ENCODE measurements at regions not wholly inside any gene's neighbourhood (a gene's known extent, or its start where the extent isn't known, plus 50 kb on each side); places are given as distances from the start of the nearest gene placed in this dataset.
"Not testable (repeated sequence)": the region's sequence is repeated elsewhere in the genome, so short reads cannot be mapped to it uniquely, and the experiment has no call there.

DNA sequence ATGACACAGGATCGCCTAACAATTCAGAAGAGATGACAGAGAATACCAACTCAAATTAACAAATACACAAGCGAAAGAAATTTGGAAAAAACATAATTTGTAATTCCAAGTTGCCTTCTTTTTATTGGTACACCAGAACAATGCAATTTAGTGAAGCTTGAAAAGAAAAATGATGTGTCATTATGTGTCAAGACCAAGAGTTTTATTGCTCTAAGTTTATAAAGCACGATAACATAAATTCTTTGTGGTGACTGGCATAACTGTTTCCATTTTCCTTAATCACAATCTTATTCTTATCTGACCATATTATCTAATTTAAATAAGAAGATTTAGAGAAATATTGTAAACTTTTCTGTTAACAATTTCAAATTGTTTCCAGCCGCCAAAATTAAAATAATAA is 273.2 kb upstream of the TECRL start:
- H3K27me3 ChIP-seq, result no peaks in the 10 kb centered on the region
- peaks cover 0 to 11% of the 10 kb centered on the region in 2 donors for H3K9me3 ChIP-seq
- H3K36me3 ChIP-seq, result no peaks in the 10 kb centered on the region
- TF ChIP-seq POLR2AphosphoS5 (IDR thresholded peaks at IDR 0.05) (no peak), POLR2A (IDR thresholded peaks at IDR 0.05) (no peak)
- TF ChIP-seq, protein P1, sequence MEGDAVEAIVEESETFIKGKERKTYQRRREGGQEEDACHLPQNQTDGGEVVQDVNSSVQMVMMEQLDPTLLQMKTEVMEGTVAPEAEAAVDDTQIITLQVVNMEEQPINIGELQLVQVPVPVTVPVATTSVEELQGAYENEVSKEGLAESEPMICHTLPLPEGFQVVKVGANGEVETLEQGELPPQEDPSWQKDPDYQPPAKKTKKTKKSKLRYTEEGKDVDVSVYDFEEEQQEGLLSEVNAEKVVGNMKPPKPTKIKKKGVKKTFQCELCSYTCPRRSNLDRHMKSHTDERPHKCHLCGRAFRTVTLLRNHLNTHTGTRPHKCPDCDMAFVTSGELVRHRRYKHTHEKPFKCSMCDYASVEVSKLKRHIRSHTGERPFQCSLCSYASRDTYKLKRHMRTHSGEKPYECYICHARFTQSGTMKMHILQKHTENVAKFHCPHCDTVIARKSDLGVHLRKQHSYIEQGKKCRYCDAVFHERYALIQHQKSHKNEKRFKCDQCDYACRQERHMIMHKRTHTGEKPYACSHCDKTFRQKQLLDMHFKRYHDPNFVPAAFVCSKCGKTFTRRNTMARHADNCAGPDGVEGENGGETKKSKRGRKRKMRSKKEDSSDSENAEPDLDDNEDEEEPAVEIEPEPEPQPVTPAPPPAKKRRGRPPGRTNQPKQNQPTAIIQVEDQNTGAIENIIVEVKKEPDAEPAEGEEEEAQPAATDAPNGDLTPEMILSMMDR (IDR thresholded peaks at IDR 0.05), result no peak
- no peak overlapping the region for H3K27ac ChIP-seq
- no peak for DNase-seq (ENCODE audit: low spot score in 2 of 2)
- H3K4me1 ChIP-seq, result no peaks in the 10 kb centered on the region
- H3K4me3 ChIP-seq, result no peak overlapping the region
- intact Hi-C loops (cut with DNase I; ENCODE audit: low total_unique reads), result no loop called here

DNA sequence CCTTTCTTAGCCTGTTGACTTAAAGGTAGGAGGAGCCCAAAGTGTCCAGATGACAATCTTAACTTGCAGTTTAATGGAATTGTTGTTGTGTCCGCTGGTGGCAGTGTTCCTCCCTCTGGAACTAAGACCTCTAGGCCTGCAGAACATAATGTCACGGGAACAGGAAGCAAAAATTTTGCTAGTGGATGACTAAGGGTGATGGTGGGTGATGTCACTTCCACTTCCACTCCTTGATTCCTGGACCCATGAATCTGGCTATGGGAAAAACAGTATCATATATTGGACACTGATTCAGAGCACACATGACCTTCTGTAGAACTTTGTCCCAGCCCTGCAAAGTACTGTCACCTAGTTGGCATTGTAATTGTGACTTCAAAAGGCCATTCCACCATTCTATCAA is 263.9 kb upstream of the TECRL start:
- H3K4me3 ChIP-seq; H3K36me3 ChIP-seq; DNase-seq (ENCODE audit: low spot score in 2 of 2); intact Hi-C loops (cut with DNase I; ENCODE audit: low total_unique reads); H3K27me3 ChIP-seq; H3K27ac ChIP-seq; H3K4me1 ChIP-seq: not testable (repeated sequence)
- peaks cover 4 to 13% of the 10 kb centered on the region in 2 donors for H3K9me3 ChIP-seq

DNA sequence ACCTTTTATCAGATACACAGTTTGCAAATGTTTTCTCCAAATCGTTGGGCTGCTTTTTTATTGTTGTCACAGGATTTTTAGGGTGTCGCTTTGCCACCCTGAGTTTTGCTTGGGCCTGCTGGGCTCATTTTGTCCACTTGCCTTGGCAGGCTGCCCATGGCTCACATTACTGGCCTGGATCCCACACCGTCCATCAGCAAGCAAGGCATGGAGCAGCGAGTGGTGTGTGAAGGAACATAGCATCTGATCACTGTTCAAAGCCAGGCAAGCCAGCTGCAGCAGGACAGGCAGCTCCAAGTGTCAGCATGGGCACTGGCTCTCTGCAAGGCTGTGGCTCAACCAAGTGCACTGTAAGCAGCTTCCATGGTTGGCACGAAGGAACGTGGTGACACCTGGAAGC is 261.4 kb upstream of the TECRL start:
- intact Hi-C loops (cut with DNase I; ENCODE audit: low total_unique reads), result no loop called here
- DNase-seq (ENCODE audit: low spot score in 2 of 2), result no peak
- H3K9me3 ChIP-seq, result no peaks in the 10 kb centered on the region
- no peak overlapping the region for H3K27ac ChIP-seq
- H3K36me3 ChIP-seq, result no peaks in the 10 kb centered on the region
- H3K27me3 ChIP-seq, result no peaks in the 10 kb centered on the region
- TF ChIP-seq POLR2A (IDR thresholded peaks at IDR 0.05) (no peak), POLR2AphosphoS5 (IDR thresholded peaks at IDR 0.05) (no peak)
- TF ChIP-seq, protein P1 (IDR thresholded peaks at IDR 0.05), result no peak
- H3K4me3 ChIP-seq, result no peak overlapping the region
- H3K4me1 ChIP-seq, result no peaks in the 10 kb centered on the region

DNA sequence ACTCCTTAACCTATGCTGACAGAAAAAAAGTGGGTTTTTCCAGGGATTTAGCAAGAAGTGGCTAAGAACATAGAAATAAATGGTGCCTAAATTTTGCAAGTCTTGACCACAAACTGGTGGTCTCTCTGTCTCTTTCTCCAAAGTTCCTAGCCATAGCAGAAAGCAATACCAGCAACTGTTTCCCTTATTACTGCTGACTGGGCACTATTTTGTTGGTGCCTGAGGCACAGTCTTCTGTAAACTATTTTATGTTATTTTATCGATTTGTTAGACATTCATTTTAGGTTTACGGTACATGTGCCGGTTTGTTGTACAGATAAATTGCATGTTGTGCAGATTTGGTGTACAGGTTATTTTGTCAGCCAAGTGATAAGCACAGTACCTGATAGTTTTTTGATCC is 234.6 kb upstream of the TECRL start:
- Histone ChIP-seq H3K36me3 (no peaks in the 10 kb centered on the region), H3K4me3 (no peak overlapping the region), H3K27ac (no peak overlapping the region), H3K9me3 (no peaks in the 10 kb centered on the region), H3K4me1 (no peaks in the 10 kb centered on the region), H3K27me3 (no peaks in the 10 kb centered on the region)
- DNase-seq (ENCODE audit: low spot score in 2 of 2), result no peak
- intact Hi-C loops (cut with DNase I; ENCODE audit: low total_unique reads), result no loop called here
- no peak for TF ChIP-seq POLR2AphosphoS5 (IDR thresholded peaks at IDR 0.05)
- TF ChIP-seq, protein P1 (IDR thresholded peaks at IDR 0.05), result no peak

DNA sequence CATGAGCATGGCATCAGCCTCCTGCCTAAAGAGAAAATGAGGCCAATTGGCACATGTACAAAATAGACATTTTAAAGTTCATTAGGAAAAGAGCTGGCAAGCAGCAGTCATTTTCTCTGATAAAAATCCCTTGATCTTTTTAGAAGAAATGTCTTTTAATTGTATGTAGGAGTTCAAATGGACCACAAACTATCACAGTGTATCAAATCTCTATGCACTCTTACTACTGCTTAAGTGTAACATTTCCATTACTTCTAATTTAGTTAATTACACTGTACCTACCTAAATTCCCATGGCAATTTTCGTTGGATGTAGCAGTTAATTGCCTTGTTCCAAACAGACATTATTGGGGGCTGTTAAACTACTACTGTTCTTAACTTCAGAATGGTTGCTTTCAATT is 233.7 kb upstream of the TECRL start:
- no peak overlapping the region for H3K4me3 ChIP-seq
- DNase-seq (ENCODE audit: low spot score in 2 of 2), result no peak
- no peaks in the 10 kb centered on the region for H3K4me1 ChIP-seq
- intact Hi-C loops (cut with DNase I; ENCODE audit: low total_unique reads), result no loop called here
- TF ChIP-seq, protein P1 (IDR thresholded peaks at IDR 0.05), result no peak
- TF ChIP-seq POLR2A (IDR thresholded peaks at IDR 0.05) (no peak), POLR2AphosphoS5 (IDR thresholded peaks at IDR 0.05) (no peak)
- H3K9me3 ChIP-seq, result no peaks in the 10 kb centered on the region
- no peaks in the 10 kb centered on the region for H3K36me3 ChIP-seq
- no peaks in the 10 kb centered on the region for H3K27me3 ChIP-seq
- H3K27ac ChIP-seq, result no peak overlapping the region

DNA sequence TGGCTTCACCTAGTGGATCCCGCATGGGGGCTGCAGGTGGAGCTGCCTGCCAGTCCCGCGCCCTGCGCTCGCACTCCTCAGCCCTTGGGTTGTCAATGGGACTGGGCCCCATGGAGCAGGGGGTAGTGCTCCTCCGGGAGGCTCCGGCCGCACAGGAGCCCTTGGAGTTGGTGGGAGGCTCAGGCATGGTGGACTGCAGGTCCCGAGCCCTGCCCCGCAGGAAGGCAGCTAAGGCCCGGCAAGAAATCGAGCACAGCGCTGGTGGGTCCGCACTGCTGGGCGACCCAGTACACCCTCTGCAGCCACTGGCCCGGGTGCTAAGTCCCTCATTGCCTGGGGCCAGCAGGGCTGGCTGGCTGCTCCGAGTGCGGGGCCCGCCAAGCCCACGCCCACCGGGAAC is 231.2 kb upstream of the TECRL start:
- H3K9me3 ChIP-seq; H3K4me1 ChIP-seq; H3K27ac ChIP-seq; DNase-seq (ENCODE audit: low spot score in 2 of 2); H3K36me3 ChIP-seq; H3K27me3 ChIP-seq; H3K4me3 ChIP-seq; intact Hi-C loops (cut with DNase I; ENCODE audit: low total_unique reads): not testable (repeated sequence)

Measured in breast epithelium (tissue), 4 donors.